ENCODE measurements at regions not wholly inside any gene's neighbourhood (a gene's known extent, or its start where the extent isn't known, plus 50 kb on each side); places are given as distances from the start of the nearest gene placed in this dataset.

DNA sequence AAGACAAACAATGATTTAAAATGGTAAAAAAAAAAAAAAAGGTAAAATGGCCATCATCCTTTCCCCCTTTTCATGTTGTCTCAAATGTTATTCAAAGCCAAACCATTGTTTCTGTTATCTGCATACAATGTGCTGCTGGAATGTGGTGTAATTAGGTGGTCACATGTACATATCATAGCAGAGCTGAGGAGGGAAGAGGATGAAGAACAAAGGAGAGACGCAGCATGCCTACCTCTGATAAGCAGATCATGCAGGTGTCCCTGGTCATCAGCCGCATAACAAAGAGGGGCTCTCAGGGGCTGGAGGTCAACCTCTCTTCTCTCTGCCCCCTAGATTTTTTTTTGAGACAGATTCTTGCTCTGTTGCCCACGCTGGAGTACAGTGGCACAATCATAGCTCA, 141.0 kb downstream of the CARTPT start:
- TF ChIP-seq POLR2AphosphoS5 (IDR thresholded peaks at IDR 0.05) (no peak), POLR2A (IDR thresholded peaks at IDR 0.05) (no peak)
- TF ChIP-seq, protein P1, sequence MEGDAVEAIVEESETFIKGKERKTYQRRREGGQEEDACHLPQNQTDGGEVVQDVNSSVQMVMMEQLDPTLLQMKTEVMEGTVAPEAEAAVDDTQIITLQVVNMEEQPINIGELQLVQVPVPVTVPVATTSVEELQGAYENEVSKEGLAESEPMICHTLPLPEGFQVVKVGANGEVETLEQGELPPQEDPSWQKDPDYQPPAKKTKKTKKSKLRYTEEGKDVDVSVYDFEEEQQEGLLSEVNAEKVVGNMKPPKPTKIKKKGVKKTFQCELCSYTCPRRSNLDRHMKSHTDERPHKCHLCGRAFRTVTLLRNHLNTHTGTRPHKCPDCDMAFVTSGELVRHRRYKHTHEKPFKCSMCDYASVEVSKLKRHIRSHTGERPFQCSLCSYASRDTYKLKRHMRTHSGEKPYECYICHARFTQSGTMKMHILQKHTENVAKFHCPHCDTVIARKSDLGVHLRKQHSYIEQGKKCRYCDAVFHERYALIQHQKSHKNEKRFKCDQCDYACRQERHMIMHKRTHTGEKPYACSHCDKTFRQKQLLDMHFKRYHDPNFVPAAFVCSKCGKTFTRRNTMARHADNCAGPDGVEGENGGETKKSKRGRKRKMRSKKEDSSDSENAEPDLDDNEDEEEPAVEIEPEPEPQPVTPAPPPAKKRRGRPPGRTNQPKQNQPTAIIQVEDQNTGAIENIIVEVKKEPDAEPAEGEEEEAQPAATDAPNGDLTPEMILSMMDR (IDR thresholded peaks at IDR 0.05 in 8 of 11, conservative IDR thresholded peaks at IDR 0.05 in 3 of 11), result no peak

All from spleen (tissue), 7 donors.